Mesendoderm (in vitro differentiated cells): ENCODE measurements at regions not wholly inside any gene's neighbourhood (a gene's known extent, or its start where the extent isn't known, plus 50 kb on each side); places are given as distances from the start of the nearest gene placed in this dataset.

Source experiments
- DNase-seq: peaks from one replicate; pipeline ENCODE4 v3.0.0; 2013
- H2AK5ac ChIP-seq: 2 replicates; pipeline ENCODE4 v1.6.1; 2013; ENCODE audit warnings: low read length, inconsistent platforms
- H2BK120ac ChIP-seq: 2 replicates; pipeline ENCODE4 v1.6.1; 2013; ENCODE audit warnings: low read depth, mild to moderate bottlenecking, low read length, moderate library complexity, mixed read lengths
- H2BK15ac ChIP-seq: replicated peaks from 2 replicates; pipeline ENCODE4 v1.6.1; 2013; ENCODE audit warnings: low read depth, mild to moderate bottlenecking, moderate library complexity
- H2BK5ac ChIP-seq: 2 replicates; pipeline ENCODE4 v1.6.1; 2013; ENCODE audit warnings: low read length, inconsistent platforms
- H3K18ac ChIP-seq: 2 replicates; pipeline ENCODE4 v1.6.1; 2013; ENCODE audit warnings: mild to moderate bottlenecking, low read length, mixed read lengths
- H3K23ac ChIP-seq: one replicate; pipeline ENCODE4 v1.6.1; 2013; ENCODE audit warnings: low read length
- H3K27ac ChIP-seq: 2 replicates; pipeline ENCODE4 v1.5.1; 2013; ENCODE audit warnings: low read depth, mild to moderate bottlenecking, inconsistent platforms, low read length, moderate library complexity
- H3K27me3 ChIP-seq: 2 replicates; pipeline ENCODE4 v1.6.1; 2013; ENCODE audit warnings: low read length, control low read depth, mild to moderate bottlenecking, inconsistent platforms; ENCODE audit not compliant: insufficient read depth, poor library complexity
- H3K36me3 ChIP-seq: 2 replicates; pipeline ENCODE4 v1.6.1; 2013; ENCODE audit warnings: low read length, inconsistent platforms; ENCODE audit not compliant: control insufficient read depth, insufficient read depth
- H3K4ac ChIP-seq: one replicate; pipeline ENCODE4 v1.6.1; 2013; ENCODE audit warnings: low read depth, mild to moderate bottlenecking, low read length, moderate library complexity
- H3K4me1 ChIP-seq: 2 replicates; pipeline ENCODE4 v1.6.1; 2013; ENCODE audit warnings: low read depth, low read length, inconsistent platforms; ENCODE audit not compliant: control insufficient read depth
- H3K4me2 ChIP-seq: 2 replicates; pipeline ENCODE4 v1.6.1; 2013; ENCODE audit warnings: low read length
- H3K4me3 ChIP-seq: 2 replicates; pipeline ENCODE4 v1.5.1; 2013; ENCODE audit warnings: mild to moderate bottlenecking, low read length
- H3K56ac ChIP-seq: one replicate; pipeline ENCODE4 v1.6.1; 2013; ENCODE audit warnings: low read length
- H3K79me1 ChIP-seq: 2 replicates; pipeline ENCODE4 v1.6.1; 2013; ENCODE audit warnings: low read length, inconsistent platforms
- H3K79me2 ChIP-seq: 2 replicates; pipeline ENCODE4 v1.6.1; 2013; ENCODE audit warnings: mild to moderate bottlenecking, low read length; ENCODE audit not compliant: control insufficient read depth, insufficient read depth
- H3K9ac ChIP-seq: 2 replicates; pipeline ENCODE4 v1.6.1; 2013; ENCODE audit warnings: low read length, inconsistent platforms
- H4K5ac ChIP-seq: one replicate; pipeline ENCODE4 v1.6.1; 2013; ENCODE audit warnings: low read length
- H4K8ac ChIP-seq: one replicate; pipeline ENCODE4 v1.6.1; 2013; ENCODE audit warnings: low read depth, mild to moderate bottlenecking, control low read depth, low read length, moderate library complexity
- WGBS: extraction: QIAGEN DNeasy Blood & Tissue Kit; methylation state at CpG from one replicate; pipeline ENCODE4 v1.1.7; 2013; ENCODE audit warnings: low lambda C conversion rate, missing lambda C conversion rate; ENCODE audit not compliant: insufficient coverage; ENCODE audit errors: extremely low coverage; 5-methylcytosine and 5-hydroxymethylcytosine counted together

- Histone ChIP-seq H3K27ac (no peak overlapping the region), H2AK5ac (no peak overlapping the region), H3K18ac (no peak overlapping the region), H3K4me1 (no peaks in the 10 kb centered on the region), H2BK5ac (no peak overlapping the region), H3K4me3 (no peak overlapping the region), H3K56ac (no peak overlapping the region), H3K36me3 (no peaks in the 10 kb centered on the region), H3K4me2 (no peak overlapping the region), H2BK15ac (no peak overlapping the region), H3K4ac (no peak overlapping the region), H4K5ac (no peak overlapping the region), H3K27me3 (no peaks in the 10 kb centered on the region), H3K9ac (no peak overlapping the region), H3K23ac (no peak overlapping the region), H3K79me1 (no peaks in the 10 kb centered on the region), H3K79me2 (no peaks in the 10 kb centered on the region), H4K8ac (no peak overlapping the region), H2BK120ac (no peak overlapping the region)
- DNase-seq: no peak
Observed at GRCh38 chr14:44662250-44662891, 155.3 kb upstream of the FSCB start.

DNA sequence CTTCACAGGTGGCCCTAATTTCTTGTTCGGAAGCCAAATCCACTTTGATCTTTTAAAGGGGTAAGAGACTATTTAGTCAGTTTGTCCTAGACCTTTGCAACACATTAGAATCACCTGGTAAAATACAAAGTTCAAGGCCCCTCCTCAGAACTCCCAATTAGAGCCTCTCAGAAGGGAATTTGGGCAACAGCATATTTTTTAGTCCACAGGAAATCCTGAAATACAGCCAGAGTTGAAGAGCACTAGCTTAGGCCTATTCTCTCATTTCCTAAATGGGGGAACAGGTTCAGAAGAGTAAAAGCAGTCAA is 151.3 kb upstream of the FSCB start:
- no peak overlapping the region for H3K18ac ChIP-seq
- no CpG with 5 or more reads among the region's 1 CpG for WGBS
- H3K27ac ChIP-seq: no peak overlapping the region
- H3K56ac ChIP-seq: no peak overlapping the region
- H4K8ac ChIP-seq: no peak overlapping the region
- no peak overlapping the region for H3K4me3 ChIP-seq
- no peaks in the 10 kb centered on the region for H3K36me3 ChIP-seq
- H2AK5ac ChIP-seq: no peak overlapping the region
- DNase-seq: no peak
- no peak overlapping the region for H2BK5ac ChIP-seq
- no peak overlapping the region for H2BK15ac ChIP-seq
- H3K79me2 ChIP-seq: no peaks in the 10 kb centered on the region
- H3K9ac ChIP-seq: no peak overlapping the region
- H3K4ac ChIP-seq: no peak overlapping the region
- no peak overlapping the region for H3K4me2 ChIP-seq
- no peaks in the 10 kb centered on the region for H3K79me1 ChIP-seq
- H3K4me1 ChIP-seq: no peaks in the 10 kb centered on the region
- no peak overlapping the region for H2BK120ac ChIP-seq
- no peak overlapping the region for H4K5ac ChIP-seq
- H3K27me3 ChIP-seq: no peaks in the 10 kb centered on the region
- no peak overlapping the region for H3K23ac ChIP-seq

GRCh38 chr14:44657696-44658388 is 150.8 kb upstream of the FSCB start:
- Histone ChIP-seq H3K18ac (no peak overlapping the region), H3K4ac (no peak overlapping the region), H3K79me1 (no peaks in the 10 kb centered on the region), H3K36me3 (no peaks in the 10 kb centered on the region), H2AK5ac (no peak overlapping the region), H2BK5ac (no peak overlapping the region), H2BK15ac (no peak overlapping the region), H3K23ac (no peak overlapping the region), H3K27me3 (no peaks in the 10 kb centered on the region), H3K27ac (no peak overlapping the region), H3K79me2 (no peaks in the 10 kb centered on the region), H4K5ac (no peak overlapping the region), H3K4me2 (no peak overlapping the region), H3K4me3 (no peak overlapping the region), H2BK120ac (no peak overlapping the region), H3K9ac (no peak overlapping the region), H4K8ac (no peak overlapping the region), H3K4me1 (no peaks in the 10 kb centered on the region), H3K56ac (no peak overlapping the region)
- no CpG with 5 or more reads among the region's 3 CpGs for WGBS
- DNase-seq: peak; percentile 60

- Histone ChIP-seq H3K56ac (no peak overlapping the region), H4K8ac (no peak overlapping the region), H2AK5ac (no peak overlapping the region), H2BK15ac (no peak overlapping the region), H3K4ac (no peak overlapping the region), H3K36me3 (no peaks in the 10 kb centered on the region), H3K23ac (no peak overlapping the region), H3K27ac (no peak overlapping the region), H3K9ac (no peak overlapping the region), H3K4me1 (no peaks in the 10 kb centered on the region), H4K5ac (no peak overlapping the region), H3K27me3 (no peaks in the 10 kb centered on the region), H3K79me2 (no peaks in the 10 kb centered on the region), H2BK120ac (no peak overlapping the region), H3K4me3 (no peak overlapping the region), H3K79me1 (no peaks in the 10 kb centered on the region), H3K18ac (no peak overlapping the region), H2BK5ac (no peak overlapping the region), H3K4me2 (no peak overlapping the region)
- DNase-seq: no peak
Observed at GRCh38 chr14:44657203-44657602, 150.1 kb upstream of the FSCB start.

- no peaks in the 10 kb centered on the region for H3K79me2 ChIP-seq
- H3K27ac ChIP-seq: no peak overlapping the region
- no peak overlapping the region for H4K8ac ChIP-seq
- no peak overlapping the region for H3K4me3 ChIP-seq
- no peak overlapping the region for H2BK120ac ChIP-seq
- no peak overlapping the region for H2BK5ac ChIP-seq
- no peak overlapping the region for H3K23ac ChIP-seq
- H3K79me1 ChIP-seq: no peaks in the 10 kb centered on the region
- no peak overlapping the region for H3K9ac ChIP-seq
- no peak for DNase-seq
- H3K4ac ChIP-seq: no peak overlapping the region
- no CpG with 5 or more reads among the region's 2 CpGs for whole genome bisulfite sequencing
- no peak overlapping the region for H3K18ac ChIP-seq
- no peaks in the 10 kb centered on the region for H3K27me3 ChIP-seq
- H3K4me1 ChIP-seq: no peaks in the 10 kb centered on the region
- no peak overlapping the region for H2BK15ac ChIP-seq
- no peaks in the 10 kb centered on the region for H3K36me3 ChIP-seq
- no peak overlapping the region for H2AK5ac ChIP-seq
- no peak overlapping the region for H4K5ac ChIP-seq
- no peak overlapping the region for H3K56ac ChIP-seq
- H3K4me2 ChIP-seq: no peak overlapping the region
Observed at GRCh38 chr14:44654591-44654990, 147.5 kb upstream of the FSCB start.

DNA sequence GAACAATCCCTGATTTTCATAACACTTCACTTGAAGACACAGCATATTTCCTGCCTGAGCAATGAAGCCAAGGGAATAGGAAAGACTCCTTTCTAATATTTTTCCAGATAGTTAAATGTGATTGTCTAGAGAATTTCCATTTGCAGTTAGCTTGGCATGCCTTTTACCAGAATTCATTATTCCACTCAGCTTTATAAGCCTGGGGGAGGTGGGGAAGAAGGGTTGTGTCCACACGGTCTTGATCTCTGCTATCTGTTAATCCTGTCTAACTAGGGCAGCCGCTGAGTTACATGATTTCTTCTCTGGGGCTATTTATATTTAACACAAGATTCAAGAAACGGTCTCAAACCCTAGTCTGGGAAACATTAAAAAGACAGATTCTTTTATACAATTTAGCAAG is 146.6 kb upstream of the FSCB start:
- H3K23ac ChIP-seq: no peak overlapping the region
- no peak overlapping the region for H3K9ac ChIP-seq
- H3K4ac ChIP-seq: no peak overlapping the region
- H3K36me3 ChIP-seq: no peaks in the 10 kb centered on the region
- H3K27me3 ChIP-seq: no peaks in the 10 kb centered on the region
- no peak overlapping the region for H3K4me3 ChIP-seq
- no peak overlapping the region for H3K4me2 ChIP-seq
- WGBS: no CpG with 5 or more reads among the region's 3 CpGs
- H2BK15ac ChIP-seq: no peak overlapping the region
- no peaks in the 10 kb centered on the region for H3K79me2 ChIP-seq
- no peak overlapping the region for H3K56ac ChIP-seq
- no peak overlapping the region for H3K27ac ChIP-seq
- H2BK120ac ChIP-seq: no peak overlapping the region
- no peak overlapping the region for H2AK5ac ChIP-seq
- H3K4me1 ChIP-seq: no peaks in the 10 kb centered on the region
- H2BK5ac ChIP-seq: no peak overlapping the region
- no peak overlapping the region for H3K18ac ChIP-seq
- no peaks in the 10 kb centered on the region for H3K79me1 ChIP-seq
- no peak overlapping the region for H4K5ac ChIP-seq
- H4K8ac ChIP-seq: no peak overlapping the region
- DNase-seq: no peak
